GM19351 (cell line): ENCODE measurements at regions not wholly inside any gene's neighbourhood (a gene's known extent, or its start where the extent isn't known, plus 50 kb on each side); places are given as distances from the start of the nearest gene placed in this dataset.
"Not testable (repeated sequence)": the region's sequence is repeated elsewhere in the genome, so short reads cannot be mapped to it uniquely, and the experiment has no call there.

ENCODE experiments used
- ATAC-seq: cut with Tn5 transposase; IDR thresholded peaks from one replicate; pipeline ENCODE4 v1.9.1; 2021; ENCODE audit warnings: mild to moderate bottlenecking, moderate library complexity; ENCODE audit not compliant: unreplicated experiment

DNA sequence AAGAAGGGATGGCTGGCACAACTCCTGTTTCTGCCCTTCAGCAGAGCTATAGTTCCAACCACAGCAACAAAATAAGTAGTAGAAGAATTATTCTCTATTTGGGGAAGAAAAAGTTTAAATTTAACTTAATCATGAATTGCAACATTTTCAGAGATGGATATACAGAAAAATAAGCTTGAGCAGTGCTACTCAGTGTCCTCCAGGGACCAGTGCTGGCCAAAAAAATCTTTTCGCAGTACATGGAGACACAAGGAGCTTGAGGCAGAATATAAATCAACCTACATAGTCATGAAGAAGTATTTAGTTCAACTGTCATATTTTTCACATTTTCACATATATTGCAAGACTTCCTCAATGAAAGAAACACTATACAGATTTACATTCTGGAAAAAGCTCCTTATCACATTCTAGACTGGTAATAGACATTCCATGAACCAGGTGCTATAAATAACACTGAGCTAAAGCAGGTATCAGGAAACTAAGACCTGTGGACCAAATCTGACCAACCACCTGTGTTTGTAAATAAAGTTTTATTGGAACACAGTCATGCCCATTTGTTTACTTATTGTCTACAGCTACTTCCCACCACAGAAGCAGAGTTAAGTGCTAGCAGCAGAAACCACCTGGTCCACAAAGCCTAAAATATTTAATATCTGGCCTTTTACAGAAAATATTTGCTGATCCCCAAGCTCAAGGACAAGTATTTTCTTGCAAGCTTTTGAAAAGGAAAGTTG lies 101.9 kb downstream of the RGS21 start:
- ATAC-seq: no peak

DNA sequence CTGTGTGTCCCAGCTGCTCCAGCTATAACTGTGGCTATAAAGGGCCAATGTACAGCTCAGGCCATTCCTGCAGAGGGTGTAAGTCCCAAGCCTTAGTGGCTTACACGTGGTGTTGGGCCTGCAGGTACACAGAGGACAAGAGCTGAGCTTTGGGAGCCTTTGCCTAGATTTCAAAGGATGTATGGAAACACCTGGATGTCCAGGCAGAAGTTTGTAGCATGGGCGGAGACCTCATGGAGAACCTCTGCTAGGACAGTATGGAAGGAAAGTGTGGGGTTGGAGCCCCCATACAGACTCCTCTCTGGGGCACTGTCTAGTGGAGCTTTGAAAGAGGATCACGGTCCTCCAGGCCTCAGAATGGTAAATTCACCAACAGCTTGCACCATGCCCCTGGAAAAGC lies 113.9 kb downstream of the RGS21 start:
- ATAC-seq: no peak

DNA sequence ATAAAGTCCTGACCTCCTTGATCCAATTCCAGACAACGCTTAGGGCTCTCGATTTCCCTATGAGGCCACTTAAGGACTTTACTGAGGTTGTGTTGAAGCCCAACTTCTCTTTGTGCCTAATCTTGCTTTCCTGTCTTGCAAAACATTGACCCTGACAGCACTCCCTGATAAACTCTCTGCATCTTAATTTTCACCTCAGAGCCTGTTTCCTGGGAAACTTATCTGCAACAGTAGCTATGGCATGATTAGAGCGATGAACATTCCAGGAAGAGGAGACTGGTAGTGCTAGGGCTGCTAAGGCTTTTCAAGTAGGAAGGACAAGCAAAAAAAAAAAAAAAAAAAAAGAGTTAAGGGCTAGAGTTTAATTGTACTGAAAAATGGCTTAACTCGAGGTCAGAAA lies 118.9 kb downstream of the RGS21 start:
- ATAC-seq: no peak

DNA sequence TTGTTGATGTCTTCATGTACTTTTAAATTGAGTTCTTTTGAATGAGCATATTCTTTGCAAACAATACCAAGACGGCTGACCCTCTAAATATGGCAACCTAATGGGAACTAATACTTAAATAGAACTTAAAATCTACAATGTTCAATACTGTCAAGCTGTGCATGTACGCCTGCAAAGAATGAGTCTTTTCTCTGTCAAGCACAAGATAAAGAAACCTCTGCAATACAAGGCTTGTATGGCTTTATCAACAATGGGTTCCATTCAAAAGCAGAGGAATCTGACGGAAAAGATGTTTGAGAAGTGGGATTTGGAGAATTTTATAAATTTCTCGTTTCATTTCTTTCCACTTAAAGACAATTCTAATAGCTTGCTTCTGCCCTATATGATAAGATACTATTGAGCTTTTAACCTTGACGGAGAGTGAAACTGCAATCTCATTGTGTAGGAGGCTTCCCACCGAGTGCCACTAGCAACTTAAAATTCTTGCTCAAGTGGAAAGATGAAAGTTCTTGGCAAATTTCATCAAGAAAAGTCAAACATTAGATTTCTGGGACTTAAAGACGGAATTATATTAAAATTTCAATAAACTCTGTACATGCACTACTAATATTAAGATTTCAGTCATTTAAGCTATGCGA lies 119.8 kb downstream of the RGS21 start:
- no peak for ATAC-seq

DNA sequence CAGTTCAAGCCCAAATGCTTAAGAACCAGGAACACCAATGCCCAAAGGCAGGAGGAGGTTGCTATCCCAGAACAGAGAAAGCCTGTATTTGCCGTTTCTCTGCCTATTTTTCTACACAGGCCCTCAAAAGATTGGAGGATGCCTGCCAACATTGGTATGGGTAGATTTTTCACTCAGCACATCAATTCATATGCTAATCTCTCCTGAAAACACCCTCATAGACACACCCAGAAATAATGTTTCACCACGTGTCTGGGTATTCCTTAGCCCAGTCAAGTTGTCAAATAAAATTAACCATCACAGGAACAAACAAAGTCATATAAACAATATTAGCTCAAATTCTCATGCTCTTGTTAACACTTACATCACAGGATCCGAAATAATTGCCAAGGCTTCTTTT lies 121.9 kb downstream of the RGS21 start:
- no peak for ATAC-seq

DNA sequence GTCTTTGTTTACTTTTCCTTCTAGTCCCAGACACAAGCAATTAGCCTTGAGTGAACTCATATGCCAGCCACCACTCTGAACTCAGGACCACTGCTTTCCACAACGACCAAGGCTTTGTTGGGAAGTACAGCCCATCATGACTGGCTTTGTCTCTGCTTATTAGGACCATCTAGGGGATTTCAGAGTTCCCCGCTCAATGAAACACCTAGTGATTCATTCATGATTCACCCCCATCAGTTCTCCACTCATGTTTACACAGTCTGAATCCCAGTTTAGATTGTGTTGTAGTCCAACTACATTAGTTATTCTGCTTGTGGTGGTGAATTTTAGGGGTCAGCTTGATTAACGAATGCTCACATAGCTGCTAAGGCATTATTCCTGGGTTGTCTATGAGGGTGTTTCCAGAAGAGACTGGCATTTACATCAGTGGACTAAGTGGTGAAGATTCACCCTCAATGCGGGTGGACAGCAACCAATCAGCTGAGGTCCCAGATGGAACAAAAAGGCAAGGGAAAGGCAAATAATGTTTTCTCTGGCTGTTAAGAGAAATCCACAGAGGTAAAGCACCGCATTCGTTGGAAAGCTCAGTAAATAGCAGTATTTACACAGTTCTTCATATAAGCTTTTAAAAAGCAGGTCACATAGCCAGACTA lies 122.7 kb downstream of the RGS21 start:
- ATAC-seq: no peak

DNA sequence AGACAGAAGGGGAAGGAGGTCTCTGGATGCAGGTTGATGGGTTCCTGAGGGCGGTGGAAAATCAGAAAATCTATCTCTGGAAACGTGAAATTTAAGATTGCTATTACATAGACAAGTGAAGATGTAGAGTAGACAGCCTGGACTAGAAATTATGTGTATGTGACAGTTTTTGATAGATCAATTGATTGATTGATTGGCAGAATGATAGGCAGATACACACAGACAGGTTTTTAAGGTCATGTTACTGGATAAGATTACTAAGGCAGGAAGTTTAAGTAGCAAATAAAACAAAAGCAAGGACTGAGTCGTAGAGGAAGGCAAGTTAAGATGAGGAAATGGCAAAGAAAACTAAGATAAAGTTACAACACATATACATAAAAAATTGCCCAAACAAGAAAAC lies 124.7 kb downstream of the RGS21 start:
- ATAC-seq: no peak

DNA sequence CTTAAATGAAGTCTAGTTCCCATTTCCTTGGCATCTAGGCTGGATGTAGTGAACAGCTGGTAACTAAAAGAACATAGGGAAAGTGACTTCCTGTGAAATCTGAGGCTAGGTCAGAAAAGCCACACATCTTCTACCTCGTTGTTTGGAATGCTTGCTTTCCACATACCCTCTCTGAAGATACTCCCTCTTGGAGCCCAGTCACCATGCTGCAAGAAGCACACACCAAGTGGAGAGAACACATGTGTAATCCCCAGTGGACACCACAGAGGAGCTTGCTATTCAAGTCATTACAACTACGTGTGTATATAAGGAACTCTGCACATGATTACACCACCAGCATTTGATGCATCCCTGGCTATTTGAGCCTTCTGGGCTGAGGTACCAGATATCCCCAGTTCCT lies 125.9 kb downstream of the RGS21 start:
- ATAC-seq: no peak

DNA sequence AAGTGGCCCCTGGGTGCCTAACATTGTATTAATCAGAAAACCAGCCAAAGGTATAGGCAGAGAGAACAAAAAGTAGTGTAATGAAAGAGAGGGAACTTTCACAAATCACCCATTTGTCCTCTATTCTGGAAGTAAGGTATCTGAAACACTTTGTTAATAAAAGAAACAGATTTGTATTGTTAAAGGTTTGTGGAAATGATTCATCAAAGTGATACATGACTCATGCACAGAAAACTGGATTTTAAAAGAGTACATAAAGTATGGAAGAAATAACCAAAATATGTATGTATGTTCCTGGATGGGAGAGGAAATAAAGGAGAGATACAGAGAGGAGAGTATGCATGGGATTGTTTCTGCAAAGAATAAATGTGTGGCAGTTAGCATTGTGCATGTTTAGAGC lies 126.8 kb downstream of the RGS21 start:
- ATAC-seq: no peak

DNA sequence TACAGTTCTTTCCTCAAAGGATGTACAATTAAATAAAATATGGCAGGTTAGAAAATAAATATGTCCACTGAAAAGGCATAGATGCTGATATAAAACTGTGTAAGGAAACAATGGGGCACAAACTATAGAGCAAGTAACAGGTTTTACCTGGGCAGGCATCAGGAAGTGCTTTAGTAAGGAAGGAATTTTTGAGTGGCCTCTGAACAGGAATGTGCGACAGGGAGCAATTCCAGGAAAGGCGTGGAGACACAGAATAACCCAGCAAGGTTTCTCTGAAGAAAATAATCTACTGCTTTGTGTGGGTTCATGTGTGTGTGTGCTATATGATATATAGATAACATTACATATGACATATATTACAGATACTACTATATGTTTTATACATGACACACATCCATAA lies 128.4 kb downstream of the RGS21 start:
- ATAC-seq: no peak

DNA sequence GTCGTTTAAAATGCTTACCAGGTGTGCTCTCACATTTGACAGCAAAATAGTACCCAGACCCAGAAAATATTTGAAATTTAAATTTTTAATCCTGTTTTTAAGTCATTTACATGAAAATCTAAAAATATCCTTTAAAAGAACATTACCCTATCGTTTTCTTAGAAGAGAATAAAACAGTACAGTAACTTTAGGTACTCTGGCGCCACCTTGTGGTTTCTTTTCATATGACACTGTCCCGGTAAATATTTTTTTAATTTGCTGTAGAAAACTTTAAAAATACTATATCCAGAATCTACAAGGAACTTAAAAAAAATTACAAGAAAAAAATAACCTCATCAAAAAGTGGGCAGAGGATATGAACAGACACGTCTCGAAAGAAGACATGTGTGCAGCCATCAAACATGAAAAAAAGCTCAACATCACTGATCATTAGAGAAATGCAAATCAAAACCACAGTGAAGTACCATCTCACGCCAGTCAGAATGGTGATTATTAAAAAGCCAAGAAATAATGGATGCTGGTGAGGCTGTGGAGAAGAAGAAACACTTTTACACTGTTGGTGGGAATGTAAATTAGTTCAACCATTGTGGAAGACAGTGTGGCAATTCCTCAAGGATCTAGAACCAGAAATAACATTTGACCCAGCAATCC lies 129.2 kb downstream of the RGS21 start:
- ATAC-seq: peak; percentile 62

DNA sequence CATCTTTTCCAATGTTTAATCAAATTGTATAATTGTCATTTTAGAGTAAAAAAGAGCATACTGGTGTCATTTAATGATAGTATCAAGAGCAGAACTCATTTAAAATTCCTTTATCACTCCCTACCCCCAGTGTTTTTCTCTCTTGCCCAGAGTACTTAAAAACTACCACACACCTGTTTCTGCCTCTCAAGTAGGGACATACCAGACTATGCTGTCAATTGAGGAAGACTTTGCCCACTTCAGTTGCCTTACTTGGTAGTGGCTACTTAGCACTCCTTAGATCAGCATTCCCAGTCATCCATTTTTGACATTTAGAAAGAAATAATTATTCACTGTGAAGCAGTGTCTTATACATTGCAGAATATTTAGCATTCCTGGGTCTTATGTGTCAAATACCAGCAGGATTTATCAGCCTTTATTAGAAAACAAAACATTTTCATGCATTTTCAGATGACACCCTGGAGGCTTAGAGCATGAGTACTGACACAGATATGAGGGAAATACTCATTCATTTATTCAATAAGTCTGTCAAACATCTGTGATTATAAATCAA lies 127.5 kb upstream of the RGS1 start:
- no peak for ATAC-seq

DNA sequence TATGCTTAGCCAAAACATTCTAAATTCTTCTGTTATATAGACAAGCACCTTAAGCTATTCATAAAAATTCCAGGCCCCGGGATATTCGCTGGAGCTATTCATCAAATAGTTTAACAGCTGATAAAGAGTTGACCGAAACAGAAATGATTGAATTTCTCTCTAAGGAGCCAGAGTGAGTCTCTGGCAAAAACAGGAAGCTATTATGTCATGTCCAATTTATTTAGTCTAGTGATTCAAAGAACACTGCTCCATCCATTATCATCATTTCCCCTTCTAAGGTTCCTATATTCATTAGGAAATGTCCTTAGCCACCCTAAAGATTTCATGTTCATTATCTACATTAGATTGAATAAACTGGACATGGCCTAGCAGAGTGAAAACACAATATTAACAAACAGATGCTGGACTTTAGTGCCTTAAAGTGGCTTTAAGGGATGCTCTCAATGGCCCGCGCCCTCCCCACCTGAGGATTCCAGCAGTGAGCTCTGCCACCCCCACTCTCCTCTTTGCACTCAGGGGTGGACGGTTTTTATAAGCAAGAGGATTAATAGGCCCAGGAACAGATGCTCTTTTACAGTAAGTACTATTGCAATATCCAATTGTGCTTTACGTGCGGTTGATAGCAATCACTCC lies 122.1 kb upstream of the RGS1 start:
- ATAC-seq: no peak

DNA sequence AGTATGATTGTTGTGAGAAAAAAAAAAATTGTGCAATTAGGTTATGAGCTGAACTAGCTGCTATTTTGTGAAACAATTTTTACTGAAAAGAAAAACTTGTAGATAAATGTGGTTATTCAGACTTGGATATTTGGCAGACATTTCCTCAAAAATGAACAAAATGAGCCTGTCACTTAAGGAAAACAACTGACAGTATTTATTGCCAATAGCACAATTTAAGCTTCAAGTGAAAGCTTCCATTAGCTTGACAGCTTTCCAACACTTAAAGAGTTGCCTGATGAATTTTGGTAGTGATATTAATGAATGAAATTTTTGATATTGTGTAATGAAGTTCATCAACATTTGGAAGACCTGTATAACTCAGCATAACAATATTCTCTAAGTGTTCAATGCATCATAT lies 116.1 kb upstream of the RGS1 start:
- ATAC-seq: no peak

DNA sequence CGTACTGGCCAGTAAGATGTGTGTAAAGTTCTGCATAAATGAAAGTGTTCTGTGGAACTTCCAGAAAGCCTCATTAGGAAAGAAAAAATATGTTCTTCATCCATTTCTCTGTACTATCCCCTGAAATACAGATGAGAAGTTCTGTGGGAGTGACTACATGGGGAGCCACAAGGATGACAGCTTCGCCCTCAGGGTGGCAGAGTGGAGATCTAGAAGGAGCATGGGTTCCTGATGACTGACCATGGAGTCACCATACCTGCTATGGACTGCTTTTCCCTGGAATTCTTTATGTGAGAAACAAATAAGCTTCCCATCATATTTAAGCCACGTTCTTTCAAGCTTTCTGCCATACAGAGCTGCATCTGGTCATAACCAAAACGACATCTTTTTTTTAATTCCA lies 113.9 kb upstream of the RGS1 start:
- ATAC-seq: no peak

DNA sequence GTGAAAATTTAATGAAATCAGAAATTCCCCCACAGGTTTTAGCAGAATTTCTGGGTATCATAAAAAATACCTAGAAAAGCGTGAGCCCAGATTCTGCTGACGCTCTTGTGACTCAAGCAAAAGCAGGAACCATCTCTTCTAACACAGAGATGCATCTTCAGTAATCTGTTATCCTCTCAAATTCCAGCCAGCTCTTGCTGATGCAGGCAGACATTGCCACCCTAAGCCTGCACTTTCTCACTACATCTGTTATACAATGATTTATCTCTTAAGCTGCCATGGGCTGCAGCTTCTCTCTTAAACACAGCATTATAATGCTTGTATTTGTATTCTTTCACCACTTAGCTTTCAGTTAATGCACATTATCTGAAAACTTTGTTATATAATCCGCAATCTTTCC lies 113.0 kb upstream of the RGS1 start:
- ATAC-seq: no peak

DNA sequence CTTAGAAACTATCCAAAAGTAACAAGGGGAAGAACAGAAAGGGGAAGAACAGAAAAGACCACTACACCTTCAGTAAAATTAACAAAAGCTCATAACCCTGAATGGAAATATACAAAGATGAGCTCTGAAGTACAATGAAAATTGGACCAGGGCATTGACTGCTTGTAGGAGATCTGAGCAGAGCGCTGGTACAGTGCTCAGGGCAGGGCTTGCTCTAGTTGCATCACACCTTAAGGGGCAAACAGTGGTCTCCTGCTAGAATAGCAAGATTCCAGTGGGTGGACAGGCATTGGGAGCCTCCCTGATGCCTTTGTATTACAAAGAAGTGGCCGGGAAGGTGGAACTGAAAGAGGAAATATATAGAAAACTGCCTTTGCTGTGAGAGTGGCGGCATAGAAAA lies 111.9 kb upstream of the RGS1 start:
- no peak for ATAC-seq

DNA sequence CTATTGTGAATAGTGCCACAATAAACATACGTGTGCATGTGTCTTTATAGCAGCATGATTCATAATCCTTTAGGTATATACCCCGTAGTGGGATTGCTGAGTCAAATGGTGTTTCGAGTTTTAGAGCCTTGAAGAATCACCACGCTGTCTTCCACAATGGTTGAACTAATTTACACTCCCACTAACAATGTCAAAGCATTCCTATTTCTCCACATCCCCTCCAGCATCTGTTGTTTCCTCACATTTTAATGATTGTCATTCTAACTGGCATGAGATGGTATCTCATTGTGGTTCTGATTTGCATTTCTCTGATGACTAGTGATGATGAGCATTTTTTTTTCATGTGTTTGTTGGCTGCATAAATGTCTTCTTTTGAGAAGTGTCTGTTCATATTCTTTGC lies 110.4 kb upstream of the RGS1 start:
- not testable (repeated sequence) for ATAC-seq

DNA sequence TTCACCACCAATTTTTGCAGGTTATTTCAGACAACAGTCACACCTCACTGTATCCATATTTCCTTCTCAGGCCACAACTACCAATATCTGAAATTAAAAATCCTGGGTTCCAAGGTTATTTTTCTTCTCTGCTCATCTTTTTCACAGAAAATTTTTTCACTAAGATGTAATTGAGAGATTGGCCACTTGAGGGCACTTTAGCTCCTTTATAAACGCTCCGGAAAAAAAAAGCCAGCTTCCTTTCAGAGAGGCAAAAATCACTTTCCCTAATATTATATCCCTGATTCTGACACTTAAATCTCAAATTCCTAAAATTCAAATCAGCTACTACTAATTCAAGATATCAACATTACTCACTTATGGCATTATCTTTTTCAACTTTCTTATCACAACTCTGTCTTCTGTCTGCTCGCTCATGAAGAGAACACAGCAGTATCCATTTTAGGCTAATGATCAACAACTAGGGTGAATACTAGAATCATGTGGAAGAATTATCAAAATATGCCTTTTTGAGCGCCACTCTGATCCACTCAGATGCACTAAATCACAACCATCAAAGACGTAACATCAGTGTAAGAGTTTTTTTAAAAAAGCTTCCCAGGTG lies 101.4 kb upstream of the RGS1 start:
- no peak for ATAC-seq

DNA sequence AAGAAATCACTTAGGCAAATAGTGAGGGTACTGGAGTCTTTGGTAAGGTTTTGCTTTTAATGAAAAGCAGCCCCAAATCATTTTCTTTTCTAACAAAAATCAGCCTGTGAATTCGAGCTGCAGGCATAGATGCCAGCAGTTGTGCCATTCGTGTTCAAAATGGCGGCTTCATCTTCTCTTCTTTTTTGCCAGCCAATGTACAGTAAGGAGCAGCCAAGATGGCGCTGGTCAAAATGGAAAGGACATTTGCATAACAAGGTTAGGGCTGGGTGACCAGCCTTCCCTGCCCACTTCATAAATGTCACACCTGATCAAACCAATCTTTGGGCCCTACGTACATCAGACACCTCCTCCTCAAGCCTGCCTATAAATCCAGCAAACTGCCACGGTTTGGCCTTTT lies 100.2 kb upstream of the RGS1 start:
- ATAC-seq: no peak

DNA sequence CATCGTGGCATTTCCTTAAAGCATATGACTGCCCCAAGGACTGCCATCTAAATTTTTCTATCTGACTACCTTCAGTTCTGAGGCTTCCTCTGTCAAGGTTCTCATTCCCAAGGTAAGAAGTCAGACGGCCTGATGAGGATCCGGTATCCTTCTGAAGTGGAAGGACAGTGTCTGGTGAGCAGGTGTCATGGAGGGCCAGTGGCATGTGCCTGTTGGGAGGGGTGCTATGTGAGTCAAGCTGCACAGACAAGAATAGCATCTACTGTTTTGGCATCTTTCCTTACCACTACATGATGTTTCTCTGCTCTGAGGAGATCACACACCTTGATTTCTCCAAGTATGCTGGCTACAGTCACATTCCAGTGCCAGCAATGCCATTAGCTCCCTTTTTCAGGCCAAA lies 99.6 kb upstream of the RGS1 start:
- no peak for ATAC-seq
